GM23338 (cell line): ENCODE measurements at regions not wholly inside any gene's neighbourhood (a gene's known extent, or its start where the extent isn't known, plus 50 kb on each side); places are given as distances from the start of the nearest gene placed in this dataset.

Source experiments
- ATAC-seq: fragments of 200-7000 bp; cut with Tn5 transposase; 3 replicates; pipeline ENCODE4 v1.9.1; 2020
- DNase-seq: peaks from one replicate; pipeline ENCODE4 v3.0.0-alpha.2; 2015; ENCODE audit warnings: low spot score
- H2AFZ ChIP-seq: fragments of 200-600 bp; sonication (generic); 2 replicates; pipeline ENCODE4 v1.8.0; 2016; ENCODE audit warnings: antibody characterized with exemption, mild to moderate bottlenecking, moderate library complexity
- H3F3A ChIP-seq: fragments of 200-600 bp; sonication (generic); replicated peaks from 2 replicates; pipeline ENCODE4 v1.8.0; 2017; ENCODE audit warnings: antibody characterized with exemption, mixed run types, low read depth
- H3K27ac ChIP-seq: fragments of 200-600 bp; sonication (generic); 2 replicates; pipeline ENCODE4 v1.6.1; 2016; ENCODE audit warnings: low read depth
- H3K27me3 ChIP-seq: fragments of 200-600 bp; sonication (generic); 2 replicates; pipeline ENCODE4 v1.8.0; 2016; ENCODE audit warnings: mild to moderate bottlenecking, mixed run types, moderate library complexity; ENCODE audit not compliant: insufficient read depth
- H3K36me3 ChIP-seq: fragments of 200-600 bp; sonication (generic); 2 replicates; pipeline ENCODE4 v1.8.0; 2016; ENCODE audit warnings: mild to moderate bottlenecking; ENCODE audit not compliant: insufficient read depth
- H3K4me1 ChIP-seq: fragments of 200-600 bp; sonication (generic); 2 replicates; pipeline ENCODE4 v1.8.0; 2016; ENCODE audit warnings: mild to moderate bottlenecking, moderate library complexity; ENCODE audit not compliant: insufficient read depth
- H3K4me2 ChIP-seq: fragments of 200-600 bp; sonication (generic); 2 replicates; pipeline ENCODE4 v1.7.1; 2017; ENCODE audit warnings: mixed run types
- H3K4me3 ChIP-seq: fragments of 200-600 bp; sonication (generic); 2 replicates; pipeline ENCODE4 v1.6.1; 2016; ENCODE audit warnings: mixed run types
- H3K79me2 ChIP-seq: fragments of 200-600 bp; sonication (generic); replicated peaks from 2 replicates; pipeline ENCODE4 v1.8.0; 2017; ENCODE audit warnings: mild to moderate bottlenecking; ENCODE audit not compliant: insufficient read depth
- H3K9me2 ChIP-seq: fragments of 200-600 bp; sonication (generic); 2 replicates; pipeline ENCODE4 v1.8.0; 2017; ENCODE audit not compliant: insufficient read depth
- H4K20me1 ChIP-seq: fragments of 200-600 bp; sonication (generic); replicated peaks from 2 replicates; pipeline ENCODE4 v1.8.0; 2017; ENCODE audit warnings: mild to moderate bottlenecking; ENCODE audit not compliant: insufficient read depth
- H3K27ac Mint-ChIP-seq: 2 replicates; pipeline ENCODE4 v1.8.0; 2020; ENCODE audit warnings: inconsistent platforms, mild to moderate bottlenecking, moderate library complexity, mixed read lengths
- H3K27me3 Mint-ChIP-seq: 3 replicates; pipeline ENCODE4 v1.8.0; 2022; ENCODE audit warnings: low read depth, mild to moderate bottlenecking, moderate library complexity, mixed read lengths, inconsistent platforms; ENCODE audit not compliant: insufficient read depth, poor library complexity
- H3K36me3 Mint-ChIP-seq: 3 replicates; pipeline ENCODE4 v1.8.0; 2021; ENCODE audit warnings: low read depth, mild to moderate bottlenecking, inconsistent platforms, moderate library complexity, mixed read lengths
- H3K4me1 Mint-ChIP-seq: 3 replicates; pipeline ENCODE4 v1.8.0; 2020; ENCODE audit warnings: mild to moderate bottlenecking, inconsistent platforms, mixed read lengths
- H3K4me3 Mint-ChIP-seq: 3 replicates; pipeline ENCODE4 v1.8.0; 2021; ENCODE audit warnings: moderate library complexity, mild to moderate bottlenecking, inconsistent platforms, mixed read lengths
- H3K9me3 Mint-ChIP-seq: 3 replicates; pipeline ENCODE4 v1.8.0; 2020; ENCODE audit warnings: moderate library complexity, mild to moderate bottlenecking, inconsistent platforms, mixed read lengths
- CREB1 ChIP-seq: fragments of 250-450 bp; sonication (Bioruptor Pico); IDR thresholded peaks from 2 replicates; pipeline ENCODE4 v1.5.0; 2020; ENCODE audit warnings: low read depth, mild to moderate bottlenecking, moderate library complexity
- ETS1 ChIP-seq: IDR thresholded peaks from 2 replicates; pipeline ENCODE4 v1.6.1; 2016; ENCODE audit warnings: antibody characterized with exemption
- EZH2 ChIP-seq: fragments of 200-600 bp; sonication (generic); IDR thresholded peaks from one replicate; pipeline ENCODE4 v1.8.0; 2017; ENCODE audit warnings: antibody characterized with exemption, mild to moderate bottlenecking, low read depth; ENCODE audit not compliant: unreplicated experiment
- NANOG ChIP-seq: IDR thresholded peaks from 2 replicates; pipeline ENCODE4 v1.6.1; 2016; ENCODE audit warnings: antibody characterized with exemption, borderline replicate concordance
- REST ChIP-seq: IDR thresholded peaks from one replicate; pipeline ENCODE4 v1.6.1; 2018; ENCODE audit warnings: antibody characterized with exemption; ENCODE audit not compliant: unreplicated experiment
- ZNF462 ChIP-seq: fragments of 250-450 bp; sonication (Bioruptor Pico); IDR thresholded peaks from 2 replicates; pipeline ENCODE4 v1.5.0; 2020; ENCODE audit warnings: mild to moderate bottlenecking, moderate library complexity

- TF ChIP-seq REST (no peak), ZNF462 (CRISPR knock-in tag) (no peak)
Measured at GRCh38 chr17:73718362-73718761, 74.1 kb upstream of the SDK2 start (continued).

GRCh38 chr17:73718912-73719311 lies 74.7 kb upstream of the SDK2 start:
- Histone ChIP-seq H3K36me3 (no peaks in the 10 kb centered on the region), H3K79me2 (no peaks in the 10 kb centered on the region), H3F3A (no peaks in the 10 kb centered on the region), H2AFZ (0 out of 2 replicates have a peak overlapping the region, but pooled peaks have one; percentile 52), H3K27ac (no peak overlapping the region), H3K4me3 (no peak overlapping the region), H3K27me3 (no peaks in the 10 kb centered on the region), H4K20me1 (no peaks in the 10 kb centered on the region), H3K4me2 (no peak overlapping the region), H3K4me1 (no peaks in the 10 kb centered on the region), H3K9me2 (no peaks in the 10 kb centered on the region)
- TF ChIP-seq NANOG (no peak), ETS1 (no peak), REST (no peak), EZH2 (no peak), CREB1 (CRISPR knock-in tag) (no peak)
- DNase-seq: no peak
- no peak for ATAC-seq
- no peak overlapping the region for H3K4me3 Mint-ChIP-seq
- H3K27ac Mint-ChIP-seq: no peak overlapping the region
- no peaks in the 10 kb centered on the region for H3K36me3 Mint-ChIP-seq
- no peaks in the 10 kb centered on the region for H3K9me3 Mint-ChIP-seq
- H3K27me3 Mint-ChIP-seq: peaks cover 5% of the 10 kb centered on the region
- H3K4me1 Mint-ChIP-seq: peaks cover 18% of the 10 kb centered on the region
